ENCODE measurements at regions not wholly inside any gene's neighbourhood (a gene's known extent, or its start where the extent isn't known, plus 50 kb on each side); places are given as distances from the start of the nearest gene placed in this dataset.

DNA sequence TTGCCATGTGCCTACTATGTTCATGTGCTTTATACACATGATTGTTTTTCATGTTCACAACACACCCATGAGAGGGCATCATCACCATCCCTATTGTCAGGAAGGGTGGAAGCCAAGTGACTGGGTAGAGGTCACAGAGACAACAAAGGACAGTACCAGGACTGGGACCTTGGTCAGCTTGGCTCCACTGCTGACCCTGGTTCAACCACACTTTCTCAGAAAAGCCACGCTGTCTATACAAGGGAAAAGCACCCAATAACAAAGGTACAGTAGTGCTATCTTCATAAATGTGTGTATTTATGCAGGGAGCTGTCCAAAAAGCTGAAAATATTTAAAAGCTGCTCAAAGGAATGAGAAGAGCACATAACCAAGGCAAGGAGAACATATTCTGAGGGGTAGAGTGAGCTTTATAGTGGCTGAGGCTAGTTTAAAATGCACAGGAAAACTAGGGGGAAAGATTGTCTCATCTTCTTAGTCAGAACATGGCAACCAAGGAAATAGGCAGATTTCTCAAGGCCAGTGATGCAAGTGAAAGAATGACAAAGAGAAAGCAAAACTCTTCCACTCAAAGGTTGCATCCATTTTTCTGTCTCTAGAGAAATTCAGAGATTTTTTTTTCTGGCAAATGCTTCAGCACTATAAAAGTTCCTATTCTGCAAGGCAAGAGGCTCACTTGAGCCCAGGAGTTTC, 415.0 kb downstream of the FOXO1 start:
- Mint-ChIP-seq H3K4me1 (peaks cover 4% of the 10 kb centered on the region; the same call in 1 of the 3 replicates), H3K9me3 (peaks cover 4% of the 10 kb centered on the region; the same call in 2 of the 3 replicates), H3K36me3 (ENCODE audit: low read depth) (no peaks in the 10 kb centered on the region; the same call in 2 of the 3 replicates), H3K27ac (no peak overlapping the region), H3K27me3 (ENCODE audit: insufficient read depth, low read depth, poor library complexity) (peaks cover 5% of the 10 kb centered on the region), H3K4me3 (no peak overlapping the region)
- H3K4me2 ChIP-seq, result no peak overlapping the region
- H4K20me1 ChIP-seq (replicated peaks; ENCODE audit: insufficient read depth), result no peaks in the 10 kb centered on the region
- no peaks in the 10 kb centered on the region for H3K36me3 ChIP-seq (ENCODE audit: insufficient read depth)
- H3F3A ChIP-seq (replicated peaks; ENCODE audit: low read depth), result no peaks in the 10 kb centered on the region
- no peak overlapping the region for H3K4me3 ChIP-seq
- no peak overlapping the region for H3K27ac ChIP-seq (ENCODE audit: low read depth)
- TF ChIP-seq ZNF114 (CRISPR knock-in tag; IDR thresholded peaks at IDR 0.05), result no peak
- TF ChIP-seq NANOG (IDR thresholded peaks at IDR 0.05; ENCODE audit: borderline replicate concordance), result no peak
- TF ChIP-seq, protein P1, sequence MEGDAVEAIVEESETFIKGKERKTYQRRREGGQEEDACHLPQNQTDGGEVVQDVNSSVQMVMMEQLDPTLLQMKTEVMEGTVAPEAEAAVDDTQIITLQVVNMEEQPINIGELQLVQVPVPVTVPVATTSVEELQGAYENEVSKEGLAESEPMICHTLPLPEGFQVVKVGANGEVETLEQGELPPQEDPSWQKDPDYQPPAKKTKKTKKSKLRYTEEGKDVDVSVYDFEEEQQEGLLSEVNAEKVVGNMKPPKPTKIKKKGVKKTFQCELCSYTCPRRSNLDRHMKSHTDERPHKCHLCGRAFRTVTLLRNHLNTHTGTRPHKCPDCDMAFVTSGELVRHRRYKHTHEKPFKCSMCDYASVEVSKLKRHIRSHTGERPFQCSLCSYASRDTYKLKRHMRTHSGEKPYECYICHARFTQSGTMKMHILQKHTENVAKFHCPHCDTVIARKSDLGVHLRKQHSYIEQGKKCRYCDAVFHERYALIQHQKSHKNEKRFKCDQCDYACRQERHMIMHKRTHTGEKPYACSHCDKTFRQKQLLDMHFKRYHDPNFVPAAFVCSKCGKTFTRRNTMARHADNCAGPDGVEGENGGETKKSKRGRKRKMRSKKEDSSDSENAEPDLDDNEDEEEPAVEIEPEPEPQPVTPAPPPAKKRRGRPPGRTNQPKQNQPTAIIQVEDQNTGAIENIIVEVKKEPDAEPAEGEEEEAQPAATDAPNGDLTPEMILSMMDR (conservative IDR thresholded peaks at IDR 0.05; ENCODE audit: low read depth in 2 of 2), result no peak
- no peak for TF ChIP-seq ZNF331 (CRISPR knock-in tag; IDR thresholded peaks at IDR 0.05; ENCODE audit: low read depth)
- no peak for TF ChIP-seq JUNB (IDR thresholded peaks at IDR 0.05; ENCODE audit: unreplicated experiment)
- TF ChIP-seq, protein P2, sequence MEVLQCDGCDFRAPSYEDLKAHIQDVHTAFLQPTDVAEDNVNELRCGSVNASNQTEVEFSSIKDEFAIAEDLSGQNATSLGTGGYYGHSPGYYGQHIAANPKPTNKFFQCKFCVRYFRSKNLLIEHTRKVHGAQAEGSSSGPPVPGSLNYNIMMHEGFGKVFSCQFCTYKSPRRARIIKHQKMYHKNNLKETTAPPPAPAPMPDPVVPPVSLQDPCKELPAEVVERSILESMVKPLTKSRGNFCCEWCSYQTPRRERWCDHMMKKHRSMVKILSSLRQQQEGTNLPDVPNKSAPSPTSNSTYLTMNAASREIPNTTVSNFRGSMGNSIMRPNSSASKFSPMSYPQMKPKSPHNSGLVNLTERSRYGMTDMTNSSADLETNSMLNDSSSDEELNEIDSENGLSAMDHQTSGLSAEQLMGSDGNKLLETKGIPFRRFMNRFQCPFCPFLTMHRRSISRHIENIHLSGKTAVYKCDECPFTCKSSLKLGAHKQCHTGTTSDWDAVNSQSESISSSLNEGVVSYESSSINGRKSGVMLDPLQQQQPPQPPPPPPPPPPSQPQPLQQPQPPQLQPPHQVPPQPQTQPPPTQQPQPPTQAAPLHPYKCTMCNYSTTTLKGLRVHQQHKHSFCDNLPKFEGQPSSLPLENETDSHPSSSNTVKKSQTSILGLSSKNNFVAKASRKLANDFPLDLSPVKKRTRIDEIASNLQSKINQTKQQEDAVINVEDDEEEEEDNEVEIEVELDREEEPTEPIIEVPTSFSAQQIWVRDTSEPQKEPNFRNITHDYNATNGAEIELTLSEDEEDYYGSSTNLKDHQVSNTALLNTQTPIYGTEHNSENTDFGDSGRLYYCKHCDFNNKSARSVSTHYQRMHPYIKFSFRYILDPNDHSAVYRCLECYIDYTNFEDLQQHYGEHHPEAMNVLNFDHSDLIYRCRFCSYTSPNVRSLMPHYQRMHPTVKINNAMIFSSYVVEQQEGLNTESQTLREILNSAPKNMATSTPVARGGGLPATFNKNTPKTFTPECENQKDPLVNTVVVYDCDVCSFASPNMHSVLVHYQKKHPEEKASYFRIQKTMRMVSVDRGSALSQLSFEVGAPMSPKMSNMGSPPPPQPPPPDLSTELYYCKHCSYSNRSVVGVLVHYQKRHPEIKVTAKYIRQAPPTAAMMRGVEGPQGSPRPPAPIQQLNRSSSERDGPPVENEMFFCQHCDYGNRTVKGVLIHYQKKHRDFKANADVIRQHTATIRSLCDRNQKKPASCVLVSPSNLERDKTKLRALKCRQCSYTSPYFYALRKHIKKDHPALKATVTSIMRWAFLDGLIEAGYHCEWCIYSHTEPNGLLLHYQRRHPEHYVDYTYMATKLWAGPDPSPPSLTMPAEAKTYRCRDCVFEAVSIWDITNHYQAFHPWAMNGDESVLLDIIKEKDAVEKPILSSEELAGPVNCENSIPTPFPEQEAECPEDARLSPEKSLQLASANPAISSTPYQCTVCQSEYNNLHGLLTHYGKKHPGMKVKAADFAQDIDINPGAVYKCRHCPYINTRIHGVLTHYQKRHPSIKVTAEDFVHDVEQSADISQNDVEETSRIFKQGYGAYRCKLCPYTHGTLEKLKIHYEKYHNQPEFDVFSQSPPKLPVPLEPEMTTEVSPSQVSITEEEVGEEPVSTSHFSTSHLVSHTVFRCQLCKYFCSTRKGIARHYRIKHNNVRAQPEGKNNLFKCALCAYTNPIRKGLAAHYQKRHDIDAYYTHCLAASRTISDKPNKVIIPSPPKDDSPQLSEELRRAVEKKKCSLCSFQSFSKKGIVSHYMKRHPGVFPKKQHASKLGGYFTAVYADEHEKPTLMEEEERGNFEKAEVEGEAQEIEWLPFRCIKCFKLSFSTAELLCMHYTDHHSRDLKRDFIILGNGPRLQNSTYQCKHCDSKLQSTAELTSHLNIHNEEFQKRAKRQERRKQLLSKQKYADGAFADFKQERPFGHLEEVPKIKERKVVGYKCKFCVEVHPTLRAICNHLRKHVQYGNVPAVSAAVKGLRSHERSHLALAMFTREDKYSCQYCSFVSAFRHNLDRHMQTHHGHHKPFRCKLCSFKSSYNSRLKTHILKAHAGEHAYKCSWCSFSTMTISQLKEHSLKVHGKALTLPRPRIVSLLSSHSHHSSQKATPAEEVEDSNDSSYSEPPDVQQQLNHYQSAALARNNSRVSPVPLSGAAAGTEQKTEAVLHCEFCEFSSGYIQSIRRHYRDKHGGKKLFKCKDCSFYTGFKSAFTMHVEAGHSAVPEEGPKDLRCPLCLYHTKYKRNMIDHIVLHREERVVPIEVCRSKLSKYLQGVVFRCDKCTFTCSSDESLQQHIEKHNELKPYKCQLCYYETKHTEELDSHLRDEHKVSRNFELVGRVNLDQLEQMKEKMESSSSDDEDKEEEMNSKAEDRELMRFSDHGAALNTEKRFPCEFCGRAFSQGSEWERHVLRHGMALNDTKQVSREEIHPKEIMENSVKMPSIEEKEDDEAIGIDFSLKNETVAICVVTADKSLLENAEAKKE (CRISPR knock-in tag; IDR thresholded peaks at IDR 0.05), result no peak
- no peak for DNase-seq (ENCODE audit: low spot score)
- H2AFZ ChIP-seq, result no peak overlapping the region
- no peak for ATAC-seq
- no peaks in the 10 kb centered on the region for H3K27me3 ChIP-seq (ENCODE audit: insufficient read depth)
- H3K9me2 ChIP-seq (ENCODE audit: insufficient read depth), result peaks cover 38% of the 10 kb centered on the region
- no peaks in the 10 kb centered on the region for H3K79me2 ChIP-seq (replicated peaks; ENCODE audit: insufficient read depth)
- H3K4me1 ChIP-seq (ENCODE audit: insufficient read depth), result no peaks in the 10 kb centered on the region

Data from GM23338 (cell line).